ENCODE measurements at regions not wholly inside any gene's neighbourhood (a gene's known extent, or its start where the extent isn't known, plus 50 kb on each side); places are given as distances from the start of the nearest gene placed in this dataset.

GRCh38 chr2:42947809-42948600 is 155.6 kb upstream of the HAAO start:
- no peak overlapping the region for H3K27ac ChIP-seq

DNA sequence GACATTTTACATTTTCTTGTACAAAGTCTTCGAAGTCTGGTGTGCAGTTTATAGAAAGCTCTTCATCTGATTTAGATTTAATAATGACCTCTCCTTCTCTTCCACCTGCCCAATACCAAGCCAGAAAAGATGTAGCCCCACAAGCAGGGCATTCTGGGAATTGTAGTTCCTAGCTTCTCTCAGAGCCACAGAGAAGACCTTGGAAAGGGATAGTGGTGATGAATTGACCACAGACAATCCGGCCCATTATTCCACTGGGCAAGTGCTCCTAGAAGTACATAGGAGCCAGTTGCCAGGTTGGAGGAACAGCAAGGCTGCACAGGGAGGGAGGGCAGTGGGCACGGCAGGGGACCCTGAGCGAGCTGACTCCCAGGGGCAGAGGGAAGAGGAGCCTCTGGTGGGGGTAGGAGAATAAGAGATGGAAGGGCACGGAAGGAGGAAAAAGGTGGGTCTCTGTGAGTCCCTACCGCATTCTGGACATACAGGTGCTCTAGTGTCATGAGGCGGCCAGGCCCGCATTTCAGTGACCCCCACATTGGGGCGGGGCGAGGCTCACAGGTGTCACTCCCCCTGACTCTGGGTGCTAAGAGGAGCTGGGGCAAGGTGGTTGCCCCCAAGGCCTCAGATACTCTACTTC is 152.5 kb upstream of the HAAO start:
- H3K27ac ChIP-seq, result no peak overlapping the region
- TF ChIP-seq CTCF (conservative IDR thresholded peaks at IDR 0.05), result no peak

More at GRCh38 chr2:42947809-42948600, 155.6 kb upstream of the HAAO start:
- no peak for TF ChIP-seq CTCF (conservative IDR thresholded peaks at IDR 0.05)

GRCh38 chr2:42942990-42943493 is 150.7 kb upstream of the HAAO start:
- no peak for TF ChIP-seq CTCF (conservative IDR thresholded peaks at IDR 0.05)
- H3K27ac ChIP-seq, result no peak overlapping the region

- no peak overlapping the region for H3K27ac ChIP-seq
- TF ChIP-seq CTCF (conservative IDR thresholded peaks at IDR 0.05), result no peak
Observed at GRCh38 chr2:42942214-42942989, 150.0 kb upstream of the HAAO start.

DNA sequence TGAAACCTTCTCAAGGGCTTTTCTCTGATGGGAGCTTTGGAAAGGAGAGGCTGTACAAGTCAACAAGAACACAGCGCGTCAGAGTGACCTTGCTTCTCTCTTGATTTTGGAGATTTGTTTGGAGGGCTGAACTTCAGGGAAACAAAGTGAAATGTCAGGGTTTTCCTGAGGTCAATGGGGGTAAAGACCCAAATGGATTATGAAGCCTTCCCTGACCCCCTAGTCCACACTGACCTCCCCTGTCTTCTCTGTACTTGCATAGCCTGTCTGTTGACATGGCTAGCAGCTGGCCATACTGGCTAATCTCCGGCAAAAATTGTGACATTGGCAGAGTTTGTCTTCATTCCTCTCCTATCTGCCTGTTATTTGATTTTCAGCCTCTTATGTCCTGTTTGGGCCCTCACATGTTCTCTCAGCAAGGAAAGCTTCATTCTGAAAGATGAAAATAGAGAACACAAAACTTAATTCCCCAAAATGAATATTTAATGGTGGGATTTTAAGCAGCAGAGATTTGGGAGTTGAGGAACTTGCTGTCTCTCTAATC is 149.3 kb upstream of the HAAO start:
- H3K27ac ChIP-seq, result no peak overlapping the region
- TF ChIP-seq CTCF (conservative IDR thresholded peaks at IDR 0.05), result no peak

- H3K27ac ChIP-seq, result no peak overlapping the region
- TF ChIP-seq CTCF (conservative IDR thresholded peaks at IDR 0.05), result no peak
Observed at GRCh38 chr2:42939411-42940206, 147.2 kb upstream of the HAAO start.

Data from VCaP (cell line).